MM.1S (cell line): ENCODE measurements at regions not wholly inside any gene's neighbourhood (a gene's known extent, or its start where the extent isn't known, plus 50 kb on each side); places are given as distances from the start of the nearest gene placed in this dataset.

Source experiments
- DNase-seq: peaks from one replicate; pipeline ENCODE4 v3.0.0-alpha.2; 2015
- H2AFZ ChIP-seq: fragments of 300-600 bp; sonication (generic); 2 replicates; pipeline ENCODE4 v1.6.0; 2016; ENCODE audit warnings: antibody characterized with exemption, low read length
- H3F3A ChIP-seq: fragments of 300-600 bp; sonication (generic); 2 replicates; pipeline ENCODE4 v1.6.1; 2016; ENCODE audit warnings: mild to moderate bottlenecking, antibody characterized with exemption, low read length, moderate library complexity, mixed read lengths; ENCODE audit not compliant: insufficient read depth
- H3K27ac ChIP-seq: fragments of 300-600 bp; sonication (generic); 2 replicates; pipeline ENCODE4 v1.5.1; 2016; ENCODE audit warnings: mild to moderate bottlenecking, low read length
- H3K27me3 ChIP-seq: fragments of 300-600 bp; sonication (generic); replicated peaks from 2 replicates; pipeline ENCODE4 v1.6.0; 2016; ENCODE audit warnings: low read length; ENCODE audit not compliant: insufficient read depth
- H3K36me3 ChIP-seq: fragments of 300-600 bp; sonication (generic); replicated peaks from 2 replicates; pipeline ENCODE4 v1.6.1; 2016; ENCODE audit warnings: mild to moderate bottlenecking, low read length, mixed read lengths; ENCODE audit not compliant: insufficient read depth
- H3K4me1 ChIP-seq: fragments of 300-600 bp; sonication (generic); 2 replicates; pipeline ENCODE4 v1.6.1; 2016; ENCODE audit warnings: low read length, mixed read lengths
- H3K4me2 ChIP-seq: fragments of 300-600 bp; sonication (generic); 2 replicates; pipeline ENCODE4 v1.6.0; 2016; ENCODE audit warnings: low read depth, low read length
- H3K4me3 ChIP-seq: fragments of 300-600 bp; sonication (generic); 2 replicates; pipeline ENCODE4 v1.5.1; 2016; ENCODE audit warnings: low read length, mixed read lengths
- H3K79me2 ChIP-seq: fragments of 300-600 bp; sonication (generic); 2 replicates; pipeline ENCODE4 v1.6.1; 2016; ENCODE audit warnings: mixed run types, low read length, mixed read lengths
- H3K9ac ChIP-seq: fragments of 300-600 bp; sonication (generic); 2 replicates; pipeline ENCODE4 v1.6.1; 2016; ENCODE audit warnings: low read length, mixed read lengths
- H3K9me2 ChIP-seq: fragments of 300-600 bp; sonication (generic); replicated peaks from 2 replicates; pipeline ENCODE4 v1.6.1; 2016; ENCODE audit warnings: mild to moderate bottlenecking, low read length, mixed read lengths; ENCODE audit not compliant: insufficient read depth
- H3K9me3 ChIP-seq: fragments of 300-600 bp; sonication (generic); replicated peaks from 2 replicates; pipeline ENCODE4 v1.6.1; 2016; ENCODE audit warnings: mild to moderate bottlenecking, low read length, mixed read lengths; ENCODE audit not compliant: insufficient read depth
- H4K20me1 ChIP-seq: fragments of 300-600 bp; sonication (generic); 2 replicates; pipeline ENCODE4 v1.6.1; 2016; ENCODE audit warnings: mild to moderate bottlenecking, low read length, moderate library complexity, mixed read lengths; ENCODE audit not compliant: insufficient read depth
- EZH2 ChIP-seq: fragments of 300-600 bp; sonication (generic); optimal IDR thresholded peaks from 2 replicates; pipeline ENCODE3; 2017; ENCODE audit warnings: low read depth, mild to moderate bottlenecking, antibody characterized with exemption, low read length, mixed read lengths
- EZH2phosphoT487 ChIP-seq: fragments of 300-600 bp; sonication (generic); IDR thresholded peaks from 2 replicates; pipeline ENCODE4 v1.6.1; 2018; ENCODE audit warnings: antibody characterized with exemption, low read length
- TF ChIP-seq, protein P1 (sequence below): fragments of 300-600 bp; sonication (generic); IDR thresholded peaks from 2 replicates; pipeline ENCODE4 v1.5.1; 2016; ENCODE audit warnings: antibody characterized with exemption, low read length, mixed read lengths

DNA sequence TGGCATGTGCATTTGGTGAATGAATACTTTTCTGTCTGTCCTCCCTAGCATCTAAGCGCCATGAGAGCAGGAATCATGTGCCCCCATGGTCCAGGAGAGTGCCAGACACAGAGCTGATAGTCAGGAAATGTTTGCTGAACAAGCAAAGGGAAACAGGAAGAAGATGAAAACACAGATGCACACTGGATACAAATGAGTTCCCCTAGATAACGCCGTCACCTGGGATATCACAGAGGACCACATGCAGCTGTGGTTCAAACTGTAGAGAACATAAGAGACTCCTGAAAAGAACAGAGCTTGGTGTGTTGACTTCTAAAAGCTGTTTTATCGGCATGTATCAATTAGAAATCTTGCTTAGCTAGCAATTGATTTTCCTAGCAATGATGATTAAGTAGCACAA, 293.7 kb downstream of the BTBD3 start:
- no peak for DNase-seq
- H3K4me1 ChIP-seq = no peaks in the 10 kb centered on the region
- no peaks in the 10 kb centered on the region for H3F3A ChIP-seq
- H3K79me2 ChIP-seq = no peaks in the 10 kb centered on the region
- TF ChIP-seq EZH2phosphoT487 (no peak), EZH2 (no peak)
- TF ChIP-seq, protein P1, sequence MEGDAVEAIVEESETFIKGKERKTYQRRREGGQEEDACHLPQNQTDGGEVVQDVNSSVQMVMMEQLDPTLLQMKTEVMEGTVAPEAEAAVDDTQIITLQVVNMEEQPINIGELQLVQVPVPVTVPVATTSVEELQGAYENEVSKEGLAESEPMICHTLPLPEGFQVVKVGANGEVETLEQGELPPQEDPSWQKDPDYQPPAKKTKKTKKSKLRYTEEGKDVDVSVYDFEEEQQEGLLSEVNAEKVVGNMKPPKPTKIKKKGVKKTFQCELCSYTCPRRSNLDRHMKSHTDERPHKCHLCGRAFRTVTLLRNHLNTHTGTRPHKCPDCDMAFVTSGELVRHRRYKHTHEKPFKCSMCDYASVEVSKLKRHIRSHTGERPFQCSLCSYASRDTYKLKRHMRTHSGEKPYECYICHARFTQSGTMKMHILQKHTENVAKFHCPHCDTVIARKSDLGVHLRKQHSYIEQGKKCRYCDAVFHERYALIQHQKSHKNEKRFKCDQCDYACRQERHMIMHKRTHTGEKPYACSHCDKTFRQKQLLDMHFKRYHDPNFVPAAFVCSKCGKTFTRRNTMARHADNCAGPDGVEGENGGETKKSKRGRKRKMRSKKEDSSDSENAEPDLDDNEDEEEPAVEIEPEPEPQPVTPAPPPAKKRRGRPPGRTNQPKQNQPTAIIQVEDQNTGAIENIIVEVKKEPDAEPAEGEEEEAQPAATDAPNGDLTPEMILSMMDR = no peak
- H3K27me3 ChIP-seq = no peaks in the 10 kb centered on the region
- H3K9ac ChIP-seq = no peak overlapping the region
- no peak overlapping the region for H2AFZ ChIP-seq
- no peak overlapping the region for H3K4me3 ChIP-seq
- no peaks in the 10 kb centered on the region for H4K20me1 ChIP-seq
- no peak overlapping the region for H3K4me2 ChIP-seq
- H3K27ac ChIP-seq = no peak overlapping the region
- H3K36me3 ChIP-seq = no peaks in the 10 kb centered on the region
- H3K9me2 ChIP-seq = no peaks in the 10 kb centered on the region
- H3K9me3 ChIP-seq = no peaks in the 10 kb centered on the region

DNA sequence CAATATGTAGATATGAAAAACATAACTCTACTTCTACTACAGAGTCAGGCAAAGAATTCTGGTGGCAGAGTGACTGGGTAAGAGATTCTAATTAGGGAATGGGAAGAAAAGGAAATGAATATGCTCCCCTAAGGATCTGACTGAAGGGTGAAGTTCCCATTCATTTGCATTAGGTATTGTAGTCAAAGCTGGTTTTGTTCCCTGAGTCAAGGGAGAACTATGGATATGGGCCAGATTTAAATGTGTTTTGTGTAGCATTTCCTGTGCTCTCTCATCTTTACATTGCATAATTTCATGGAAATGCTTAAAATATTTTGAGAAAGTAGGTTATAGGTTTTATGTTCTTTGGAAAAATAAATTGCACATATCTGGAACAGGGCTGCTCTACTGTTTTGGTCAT, 299.7 kb downstream of the BTBD3 start:
- no peak overlapping the region for H3K4me2 ChIP-seq
- no peaks in the 10 kb centered on the region for H3K9me3 ChIP-seq
- no peaks in the 10 kb centered on the region for H3K9me2 ChIP-seq
- H3F3A ChIP-seq = no peaks in the 10 kb centered on the region
- no peaks in the 10 kb centered on the region for H3K27me3 ChIP-seq
- H4K20me1 ChIP-seq = no peaks in the 10 kb centered on the region
- H2AFZ ChIP-seq = no peak overlapping the region
- no peak overlapping the region for H3K27ac ChIP-seq
- DNase-seq = no peak
- no peak overlapping the region for H3K4me3 ChIP-seq
- H3K79me2 ChIP-seq = no peaks in the 10 kb centered on the region
- H3K9ac ChIP-seq = no peak overlapping the region
- H3K36me3 ChIP-seq = no peaks in the 10 kb centered on the region
- TF ChIP-seq EZH2 (no peak), EZH2phosphoT487 (no peak)
- TF ChIP-seq, protein P1 = no peak
- H3K4me1 ChIP-seq = no peaks in the 10 kb centered on the region

DNA sequence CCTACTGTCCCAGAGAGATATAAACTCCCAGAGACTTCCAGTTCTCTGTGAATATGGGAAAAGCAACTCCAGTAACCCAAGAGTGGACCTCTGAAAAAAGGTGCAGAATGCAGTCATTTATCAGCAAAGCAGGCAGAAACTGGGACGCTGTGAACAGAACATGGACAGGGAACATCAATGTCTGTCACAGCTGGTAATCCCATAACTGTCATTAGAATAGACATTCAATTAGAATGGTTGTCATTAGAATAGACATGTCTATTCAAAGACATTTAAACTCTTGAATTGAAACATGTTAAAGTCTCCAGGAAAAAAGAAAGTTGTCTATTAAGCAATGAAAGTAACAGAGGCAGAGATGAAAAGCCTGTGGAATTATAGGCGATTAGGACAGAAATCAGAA, 302.1 kb downstream of the BTBD3 start:
- Histone ChIP-seq H3K27ac (no peak overlapping the region), H3K79me2 (no peaks in the 10 kb centered on the region), H3K36me3 (no peaks in the 10 kb centered on the region), H3K27me3 (no peaks in the 10 kb centered on the region), H2AFZ (no peak overlapping the region), H3K4me1 (no peaks in the 10 kb centered on the region), H3K4me3 (no peak overlapping the region), H3K9ac (no peak overlapping the region), H4K20me1 (no peaks in the 10 kb centered on the region), H3K9me3 (no peaks in the 10 kb centered on the region), H3K9me2 (no peaks in the 10 kb centered on the region), H3K4me2 (no peak overlapping the region), H3F3A (no peaks in the 10 kb centered on the region)
- TF ChIP-seq EZH2phosphoT487 = no peak
- TF ChIP-seq, protein P1 = no peak
- no peak for TF ChIP-seq EZH2
- no peak for DNase-seq

DNA sequence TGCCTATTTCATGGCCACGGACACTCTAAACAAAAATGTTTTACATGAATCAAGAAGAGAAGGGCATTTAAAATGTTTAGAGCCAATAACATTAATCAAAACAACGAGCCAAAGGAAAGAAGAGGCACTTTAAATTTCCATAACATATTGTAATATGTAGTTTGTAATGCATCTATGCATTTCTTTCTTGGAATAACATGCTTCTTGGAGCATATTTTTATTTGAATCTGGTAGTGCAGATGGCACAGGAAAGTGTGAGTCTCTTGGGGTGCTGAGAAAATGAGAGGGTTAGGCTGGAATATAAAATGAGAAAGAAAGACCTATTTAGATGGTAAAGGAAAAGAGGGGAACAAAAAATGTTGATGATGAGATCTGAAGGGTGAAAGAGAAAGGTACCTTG, 305.4 kb downstream of the BTBD3 start:
- Histone ChIP-seq H3K79me2 (no peaks in the 10 kb centered on the region), H3K36me3 (no peaks in the 10 kb centered on the region), H3K9me3 (no peaks in the 10 kb centered on the region), H2AFZ (no peak overlapping the region), H3K4me2 (no peak overlapping the region), H3K9me2 (no peaks in the 10 kb centered on the region), H3K4me3 (no peak overlapping the region), H3K4me1 (no peaks in the 10 kb centered on the region), H3K27me3 (no peaks in the 10 kb centered on the region), H3K9ac (no peak overlapping the region), H4K20me1 (no peaks in the 10 kb centered on the region), H3F3A (no peaks in the 10 kb centered on the region), H3K27ac (no peak overlapping the region)
- TF ChIP-seq, protein P1 = no peak
- TF ChIP-seq EZH2phosphoT487 (no peak), EZH2 (no peak)
- no peak for DNase-seq
